GM06990 (cell line): ENCODE measurements at regions not wholly inside any gene's neighbourhood (a gene's known extent, or its start where the extent isn't known, plus 50 kb on each side); places are given as distances from the start of the nearest gene placed in this dataset.

Source experiments
- DNase-seq: peaks from one replicate; pipeline ENCODE4 v3.0.0-alpha.2; 2011; ENCODE audit not compliant: insufficient read length; ENCODE audit errors: extremely low read depth
- H3K27me3 ChIP-seq: replicated peaks from 2 replicates; pipeline ENCODE4 v1.6.0; 2011; ENCODE audit warnings: low read length; ENCODE audit not compliant: control insufficient read depth, insufficient read depth
- H3K36me3 ChIP-seq: 2 replicates; pipeline ENCODE4 v1.5.1; 2011; ENCODE audit warnings: low read length; ENCODE audit not compliant: control insufficient read depth, insufficient read depth
- H3K4me3 ChIP-seq: replicated peaks from 2 replicates; pipeline ENCODE4 v1.5.1; 2011; ENCODE audit warnings: low read depth, mild to moderate bottlenecking, control low read depth, low read length
- TF ChIP-seq, protein P1 (sequence below): IDR thresholded peaks from 2 replicates; pipeline ENCODE4 v1.5.1; 2011; ENCODE audit warnings: low read length, control low read depth, mild to moderate bottlenecking, inconsistent platforms; ENCODE audit not compliant: insufficient read depth, poor library complexity, severe bottlenecking

- Histone ChIP-seq H3K27me3 (no peaks in the 10 kb centered on the region; the same call in 1 of the 2 replicates), H3K4me3 (no peak overlapping the region), H3K36me3 (no peaks in the 10 kb centered on the region)
- TF ChIP-seq, protein P1, sequence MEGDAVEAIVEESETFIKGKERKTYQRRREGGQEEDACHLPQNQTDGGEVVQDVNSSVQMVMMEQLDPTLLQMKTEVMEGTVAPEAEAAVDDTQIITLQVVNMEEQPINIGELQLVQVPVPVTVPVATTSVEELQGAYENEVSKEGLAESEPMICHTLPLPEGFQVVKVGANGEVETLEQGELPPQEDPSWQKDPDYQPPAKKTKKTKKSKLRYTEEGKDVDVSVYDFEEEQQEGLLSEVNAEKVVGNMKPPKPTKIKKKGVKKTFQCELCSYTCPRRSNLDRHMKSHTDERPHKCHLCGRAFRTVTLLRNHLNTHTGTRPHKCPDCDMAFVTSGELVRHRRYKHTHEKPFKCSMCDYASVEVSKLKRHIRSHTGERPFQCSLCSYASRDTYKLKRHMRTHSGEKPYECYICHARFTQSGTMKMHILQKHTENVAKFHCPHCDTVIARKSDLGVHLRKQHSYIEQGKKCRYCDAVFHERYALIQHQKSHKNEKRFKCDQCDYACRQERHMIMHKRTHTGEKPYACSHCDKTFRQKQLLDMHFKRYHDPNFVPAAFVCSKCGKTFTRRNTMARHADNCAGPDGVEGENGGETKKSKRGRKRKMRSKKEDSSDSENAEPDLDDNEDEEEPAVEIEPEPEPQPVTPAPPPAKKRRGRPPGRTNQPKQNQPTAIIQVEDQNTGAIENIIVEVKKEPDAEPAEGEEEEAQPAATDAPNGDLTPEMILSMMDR, result no peak
- DNase-seq, result no peak
Measured at GRCh38 chr3:170707899-170708298, 122.0 kb upstream of the SLC7A14 start.

DNA sequence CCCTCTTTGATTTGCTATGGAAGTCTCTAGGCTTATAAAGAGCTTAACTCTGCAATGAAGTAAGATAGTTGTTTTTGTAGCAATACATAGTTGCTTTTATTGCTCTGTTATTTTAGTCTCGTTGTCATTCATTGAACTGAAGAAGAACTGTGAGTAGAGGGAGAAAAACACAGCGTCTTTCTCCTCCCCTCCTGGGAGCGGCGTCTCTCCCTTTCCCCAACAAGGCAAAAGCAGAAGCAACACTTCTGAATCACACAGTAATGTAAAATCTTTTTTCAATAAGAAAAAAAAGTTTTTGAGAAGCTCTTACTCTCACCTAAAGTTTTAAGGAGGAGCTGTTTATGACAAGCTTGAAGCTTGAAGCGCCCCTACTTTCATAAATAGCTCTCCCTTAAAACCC is 119.3 kb upstream of the SLC7A14 start:
- H3K36me3 ChIP-seq, result no peaks in the 10 kb centered on the region
- no peak for DNase-seq
- H3K27me3 ChIP-seq, result no peaks in the 10 kb centered on the region; the same call in 1 of the 2 replicates
- no peak overlapping the region for H3K4me3 ChIP-seq
- TF ChIP-seq, protein P1, result no peak

GRCh38 chr3:170703121-170703588 is 117.3 kb upstream of the SLC7A14 start:
- no peaks in the 10 kb centered on the region for H3K36me3 ChIP-seq
- H3K4me3 ChIP-seq, result no peak overlapping the region
- no peaks in the 10 kb centered on the region; the same call in 1 of the 2 replicates for H3K27me3 ChIP-seq
- no peak for DNase-seq
- TF ChIP-seq, protein P1, result no peak

DNA sequence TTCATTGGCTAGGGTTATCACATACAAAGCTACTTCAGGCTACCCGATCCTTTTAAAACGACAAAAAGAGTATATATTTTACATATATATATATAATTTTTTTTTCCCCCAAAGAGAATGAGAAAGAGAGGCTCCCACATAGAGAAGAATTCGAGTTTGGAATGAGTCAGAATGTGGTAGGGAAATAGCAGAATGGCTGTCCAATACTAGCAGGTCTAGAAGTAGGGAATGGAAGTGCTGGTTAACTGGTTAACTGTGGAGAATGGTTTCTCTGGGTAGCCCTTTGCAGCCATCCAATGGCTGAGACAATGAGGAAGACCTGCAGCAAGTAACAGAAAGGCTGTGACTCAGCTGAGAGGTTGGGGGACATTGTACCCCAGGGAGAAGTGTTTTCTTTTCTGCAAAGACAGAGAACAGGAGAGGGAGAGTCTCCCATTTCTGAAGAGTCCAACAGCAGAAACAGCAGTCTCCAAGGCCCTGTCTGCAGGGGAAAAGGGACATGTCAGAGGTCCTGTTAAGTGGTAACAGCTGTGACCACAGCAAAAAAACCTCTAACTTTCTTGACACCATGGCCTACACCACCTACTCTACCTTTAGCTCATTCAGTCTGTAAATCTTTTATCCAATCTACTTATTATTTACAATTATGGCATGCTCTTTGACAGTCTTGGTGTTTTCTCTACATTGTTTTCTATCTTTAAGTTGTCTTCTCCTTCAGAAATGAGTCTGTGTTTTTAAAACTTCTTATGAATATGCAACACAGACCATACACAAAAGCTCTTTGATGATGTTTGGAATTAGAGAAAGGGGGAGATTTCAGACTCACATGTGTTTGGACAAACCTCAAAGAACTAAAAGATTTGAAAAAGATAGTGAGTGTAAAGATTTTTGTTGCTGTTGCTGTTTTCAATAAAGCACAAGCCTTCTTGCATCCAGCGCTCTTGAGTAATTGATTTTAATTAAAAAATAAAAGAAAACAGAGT is 116.1 kb upstream of the SLC7A14 start:
- H3K27me3 ChIP-seq, result no peaks in the 10 kb centered on the region; the same call in 1 of the 2 replicates
- TF ChIP-seq, protein P1, result no peak
- no peak overlapping the region for H3K4me3 ChIP-seq
- H3K36me3 ChIP-seq, result no peaks in the 10 kb centered on the region
- no peak for DNase-seq

GRCh38 chr3:170700054-170700404 is 114.2 kb upstream of the SLC7A14 start:
- no peaks in the 10 kb centered on the region; the same call in 1 of the 2 replicates for H3K27me3 ChIP-seq
- no peaks in the 10 kb centered on the region for H3K36me3 ChIP-seq
- TF ChIP-seq, protein P1, result no peak
- no peak for DNase-seq
- no peak overlapping the region for H3K4me3 ChIP-seq
